ENCODE measurements at regions not wholly inside any gene's neighbourhood (a gene's known extent, or its start where the extent isn't known, plus 50 kb on each side); places are given as distances from the start of the nearest gene placed in this dataset.

DNA sequence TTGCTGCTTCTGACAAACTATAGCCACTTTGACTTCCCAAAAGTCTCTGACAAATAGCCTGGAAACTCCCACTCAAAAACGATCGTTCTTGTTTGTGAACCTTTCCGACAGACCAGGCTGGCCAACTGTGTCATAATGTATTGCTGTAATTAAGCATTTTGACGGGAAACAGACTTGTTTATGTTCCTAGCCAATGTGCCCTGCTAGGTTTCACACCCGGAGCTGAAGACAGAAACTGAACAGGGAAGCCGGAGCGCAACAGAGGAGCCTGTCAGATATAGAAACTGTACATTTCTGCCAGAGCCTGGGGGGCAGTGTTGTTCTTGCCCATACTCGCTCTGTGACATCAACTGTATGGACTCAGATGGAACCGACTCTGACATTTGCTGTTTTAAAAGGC, 55.3 kb upstream of the C7orf33 start:
- Mint-ChIP-seq H3K4me1 (ENCODE audit: low read depth) (peaks cover 8% of the 10 kb centered on the region), H3K36me3 (no peaks in the 10 kb centered on the region), H3K4me3 (peak overlapping the region; percentile 57), H3K27me3 (peaks cover 12% of the 10 kb centered on the region), H3K9me3 (ENCODE audit: low read depth) (no peaks in the 10 kb centered on the region), H3K27ac (no peak overlapping the region)

DNA sequence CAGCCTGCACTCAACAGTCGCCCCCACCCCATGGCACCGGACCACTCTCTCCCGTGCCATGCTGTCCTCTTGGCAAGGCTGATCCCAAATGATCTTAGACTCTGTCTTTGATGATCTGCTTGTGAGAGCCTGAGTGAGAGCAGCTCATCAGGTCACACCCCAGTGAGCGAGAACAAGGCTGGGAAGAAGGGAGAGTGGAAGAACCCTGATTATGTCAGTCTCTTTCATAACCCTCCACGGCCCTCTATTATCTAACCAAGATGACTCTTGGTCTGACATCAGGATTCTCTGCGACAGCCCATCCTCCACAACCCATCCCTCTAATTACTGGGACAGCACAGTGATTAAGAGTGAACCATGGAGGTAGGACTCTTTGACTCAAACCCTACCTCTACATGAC, 53.1 kb upstream of the C7orf33 start:
- no peak overlapping the region for H3K27ac Mint-ChIP-seq
- H3K4me1 Mint-ChIP-seq (ENCODE audit: low read depth): peaks cover 8% of the 10 kb centered on the region
- no peaks in the 10 kb centered on the region for H3K9me3 Mint-ChIP-seq (ENCODE audit: low read depth)
- H3K27me3 Mint-ChIP-seq: peaks cover 8% of the 10 kb centered on the region
- H3K4me3 Mint-ChIP-seq: no peak overlapping the region
- H3K36me3 Mint-ChIP-seq: no peaks in the 10 kb centered on the region

DNA sequence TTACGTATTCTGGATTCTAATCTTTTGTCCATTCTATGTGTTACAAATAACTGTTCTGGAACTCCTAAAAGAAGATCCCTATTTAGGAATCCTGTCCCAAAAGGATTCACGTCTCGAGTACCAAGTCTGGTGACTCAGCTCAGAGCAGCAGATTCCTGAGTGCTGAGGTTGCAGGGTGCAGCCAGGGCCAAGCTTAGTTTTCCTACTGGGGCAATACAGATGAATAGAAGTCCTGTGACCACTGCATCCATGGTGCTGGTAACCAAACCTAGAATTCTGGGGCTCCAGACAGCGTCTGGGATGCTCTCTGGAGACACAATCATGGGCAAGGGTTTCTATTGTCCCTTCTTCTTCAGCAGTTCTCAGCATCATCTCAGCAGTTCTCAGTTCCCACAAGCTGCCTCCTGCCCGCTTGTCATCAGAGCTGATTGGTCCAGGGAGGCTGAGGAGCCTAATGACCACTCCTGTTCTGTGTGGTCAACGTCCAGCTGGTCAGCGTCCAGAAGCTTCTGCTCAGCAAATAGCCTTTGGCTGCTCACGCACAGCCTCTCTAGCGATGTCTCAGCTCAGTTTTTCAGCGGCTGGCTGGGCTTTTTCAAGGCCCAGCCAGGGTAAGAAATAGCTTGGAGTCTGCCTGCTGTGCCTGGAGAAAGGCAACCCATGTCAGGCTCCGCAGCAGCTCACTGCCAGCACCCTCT, 50.4 kb upstream of the C7orf33 start:
- Mint-ChIP-seq H3K9me3 (ENCODE audit: low read depth) (no peaks in the 10 kb centered on the region), H3K4me3 (no peak overlapping the region), H3K27me3 (peaks cover 5% of the 10 kb centered on the region), H3K27ac (no peak overlapping the region), H3K36me3 (no peaks in the 10 kb centered on the region), H3K4me1 (ENCODE audit: low read depth) (peaks cover 5% of the 10 kb centered on the region)
